ENCODE measurements at regions not wholly inside any gene's neighbourhood (a gene's known extent, or its start where the extent isn't known, plus 50 kb on each side); places are given as distances from the start of the nearest gene placed in this dataset.
"Not testable (repeated sequence)": the region's sequence is repeated elsewhere in the genome, so short reads cannot be mapped to it uniquely, and the experiment has no call there.

DNA sequence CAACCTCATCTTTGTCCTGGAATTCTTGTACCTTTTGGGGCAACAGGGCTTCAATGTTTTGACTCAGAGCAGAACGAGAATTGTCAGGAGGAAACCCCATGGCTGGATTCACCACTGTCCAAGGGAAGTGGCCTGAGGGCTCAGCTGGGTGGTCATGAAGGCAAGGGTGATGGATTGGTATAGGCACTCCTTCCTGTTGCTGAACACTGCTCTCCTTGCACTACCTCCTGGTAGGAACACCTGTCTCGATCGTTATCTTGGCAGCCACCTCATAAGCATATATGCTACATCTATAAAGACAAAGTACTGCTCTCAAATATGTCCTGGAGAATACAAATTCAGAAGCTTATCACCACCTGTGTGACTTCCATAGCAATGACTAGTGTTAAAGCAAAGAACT, 79.8 kb downstream of the CCNG2 start:
- no peak for DNase-seq (ENCODE audit: low spot score)
- no peak for TF ChIP-seq CTCF (IDR thresholded peaks at IDR 0.05)
- ATAC-seq (ENCODE audit: low FRiP score), result no peak

DNA sequence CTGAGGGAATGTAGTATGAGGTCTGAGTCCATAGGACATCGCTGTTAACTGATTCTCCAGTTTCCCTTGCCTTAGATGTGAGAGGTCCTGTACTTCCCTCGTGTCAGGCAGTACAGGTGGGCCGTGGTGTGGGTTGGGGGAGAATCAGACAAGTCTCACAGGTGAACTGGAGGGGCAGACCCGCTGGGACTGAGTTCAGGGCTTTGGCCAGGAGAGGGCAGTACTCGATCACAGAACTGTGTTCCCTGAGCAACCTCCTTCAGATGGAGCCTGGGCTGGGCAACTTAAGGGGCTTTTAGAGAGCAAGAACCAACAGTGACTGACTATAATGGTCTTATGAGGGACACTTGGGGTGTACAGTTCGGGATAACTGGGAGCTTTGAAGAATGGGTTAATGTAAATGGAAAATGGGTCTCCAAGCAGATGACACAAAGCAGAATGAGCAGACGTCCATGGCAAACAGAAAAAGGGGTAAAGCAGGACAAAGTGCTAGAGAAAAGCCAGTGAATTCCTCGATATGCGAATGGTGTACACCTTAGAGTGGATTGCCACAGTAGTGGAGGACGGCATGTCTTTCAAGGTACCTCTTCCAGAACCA, 83.6 kb downstream of the CCNG2 start:
- DNase-seq (ENCODE audit: low spot score) (no peak), ATAC-seq (ENCODE audit: low FRiP score) (no peak)
- TF ChIP-seq CTCF (IDR thresholded peaks at IDR 0.05), result no peak

DNA sequence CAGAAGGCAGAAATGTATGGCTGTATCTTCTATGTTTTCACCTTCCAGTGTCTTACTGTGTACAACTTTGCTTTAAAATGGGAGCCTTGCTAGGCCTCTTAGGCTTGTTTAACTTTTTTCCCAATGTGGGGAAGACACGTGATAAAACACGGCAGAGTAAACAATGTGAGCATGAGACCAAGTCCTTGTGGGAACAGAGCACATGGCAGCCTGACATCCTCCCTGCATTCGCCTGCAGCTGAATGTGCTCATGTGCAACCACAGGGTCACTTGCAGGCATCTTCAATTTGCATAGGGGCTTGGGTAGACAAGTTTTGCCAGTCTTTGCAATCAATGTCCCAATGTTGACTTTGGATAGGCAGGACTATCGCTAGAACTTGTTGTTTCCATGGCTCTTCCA, 91.8 kb downstream of the CCNG2 start:
- no peak for TF ChIP-seq CTCF (IDR thresholded peaks at IDR 0.05)
- no peak for DNase-seq (ENCODE audit: low spot score)
- ATAC-seq (ENCODE audit: low FRiP score), result no peak

DNA sequence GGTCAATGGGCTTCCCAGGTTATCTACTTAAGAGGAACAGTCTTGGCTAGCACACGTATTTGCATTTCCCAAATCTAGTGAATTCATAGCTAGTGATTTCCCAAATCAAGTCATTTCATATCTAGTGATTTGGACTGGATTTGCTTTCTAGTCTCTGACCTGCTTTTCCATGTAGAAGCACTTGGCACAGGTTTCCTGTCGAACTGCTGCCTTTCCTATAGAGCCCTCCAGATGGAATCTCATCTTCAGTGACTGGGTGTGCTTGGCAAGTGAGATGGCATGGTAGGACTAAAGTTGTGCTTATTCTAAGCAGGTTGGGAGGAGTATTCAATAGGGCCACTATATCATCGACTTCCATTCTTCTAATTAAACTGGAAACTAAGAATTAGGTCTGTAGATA, 94.7 kb downstream of the CCNG2 start:
- no peak for ATAC-seq (ENCODE audit: low FRiP score)
- TF ChIP-seq CTCF (IDR thresholded peaks at IDR 0.05), result no peak
- no peak for DNase-seq (ENCODE audit: low spot score)

- ATAC-seq (ENCODE audit: low FRiP score) (no peak), DNase-seq (ENCODE audit: low spot score) (no peak)
- no peak for TF ChIP-seq CTCF (IDR thresholded peaks at IDR 0.05)
Observed at GRCh38 chr4:77263247-77263646, 106.2 kb downstream of the CCNG2 start.

GRCh38 chr4:77263976-77264375, 107.0 kb downstream of the CCNG2 start:
- DNase-seq (ENCODE audit: low spot score); ATAC-seq (ENCODE audit: low FRiP score): not testable (repeated sequence)

GRCh38 chr4:77264826-77265225, 107.8 kb downstream of the CCNG2 start:
- no peak for TF ChIP-seq CTCF (IDR thresholded peaks at IDR 0.05)
- ATAC-seq (ENCODE audit: low FRiP score) (no peak), DNase-seq (ENCODE audit: low spot score) (no peak)

DNA sequence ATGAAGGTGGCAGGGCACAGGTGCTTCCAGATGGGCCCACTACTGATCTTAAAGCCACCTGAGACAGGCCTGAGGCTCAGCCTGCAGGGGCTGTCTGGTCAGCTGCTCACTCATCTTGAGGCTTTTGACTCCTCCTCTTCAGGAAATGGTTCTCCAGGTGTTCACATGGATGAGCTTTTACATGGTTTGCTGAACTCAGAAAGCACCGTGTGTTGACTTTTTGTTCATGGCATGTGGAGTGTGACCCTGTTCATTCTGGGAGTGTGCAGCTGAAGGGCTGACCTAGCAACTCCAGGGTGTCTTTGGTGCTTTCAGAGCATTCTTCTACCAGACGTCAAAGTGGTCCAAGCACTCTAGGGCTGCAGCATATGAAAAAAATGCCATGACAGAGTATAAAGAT, 111.1 kb downstream of the CCNG2 start:
- DNase-seq (ENCODE audit: low spot score), result no peak
- TF ChIP-seq CTCF (IDR thresholded peaks at IDR 0.05), result no peak
- no peak for ATAC-seq (ENCODE audit: low FRiP score)
